Progenitor cell of endocrine pancreas (in vitro differentiated cells): ENCODE measurements at regions not wholly inside any gene's neighbourhood (a gene's known extent, or its start where the extent isn't known, plus 50 kb on each side); places are given as distances from the start of the nearest gene placed in this dataset.

Experiments used
- DNase-seq: peaks from one replicate; pipeline ENCODE4 v3.0.0; 2021; ENCODE audit warnings: low spot score; ENCODE audit not compliant: unreplicated experiment
- H3K27ac Mint-ChIP-seq: 2 replicates; pipeline ENCODE4 v1.8.0; 2021; ENCODE audit warnings: mild to moderate bottlenecking, moderate library complexity, mixed read lengths
- H3K27me3 Mint-ChIP-seq: 2 replicates; pipeline ENCODE4 v1.8.0; 2021; ENCODE audit warnings: mixed read lengths
- H3K36me3 Mint-ChIP-seq: 2 replicates; pipeline ENCODE4 v1.8.0; 2022; ENCODE audit warnings: mixed read lengths; ENCODE audit not compliant: insufficient read depth
- H3K4me1 Mint-ChIP-seq: 2 replicates; pipeline ENCODE4 v1.8.0; 2021; ENCODE audit warnings: low read depth, mixed read lengths
- H3K4me3 Mint-ChIP-seq: 2 replicates; pipeline ENCODE4 v1.8.0; 2021; ENCODE audit warnings: low read depth, mild to moderate bottlenecking, moderate library complexity, mixed read lengths
- H3K9me3 Mint-ChIP-seq: 2 replicates; pipeline ENCODE4 v1.8.0; 2021; ENCODE audit warnings: low read depth, mixed read lengths
- CTCF ChIP-seq: fragments of 200-600 bp; sonication (generic); IDR thresholded peaks from one replicate; pipeline ENCODE4 v1.5.0; 2021; ENCODE audit warnings: antibody characterized with exemption, mild to moderate bottlenecking; ENCODE audit not compliant: unreplicated experiment

GRCh38 chrX:30060718-30061117 lies 154.6 kb upstream of the MAGEB2 start:
- Mint-ChIP-seq H3K27ac (no peak overlapping the region), H3K9me3 (peaks cover 12% of the 10 kb centered on the region), H3K4me1 (peaks cover 2% of the 10 kb centered on the region), H3K4me3 (no peak overlapping the region), H3K36me3 (no peaks in the 10 kb centered on the region), H3K27me3 (no peaks in the 10 kb centered on the region)
- TF ChIP-seq CTCF = peak; percentile 78
- no peak for DNase-seq

DNA sequence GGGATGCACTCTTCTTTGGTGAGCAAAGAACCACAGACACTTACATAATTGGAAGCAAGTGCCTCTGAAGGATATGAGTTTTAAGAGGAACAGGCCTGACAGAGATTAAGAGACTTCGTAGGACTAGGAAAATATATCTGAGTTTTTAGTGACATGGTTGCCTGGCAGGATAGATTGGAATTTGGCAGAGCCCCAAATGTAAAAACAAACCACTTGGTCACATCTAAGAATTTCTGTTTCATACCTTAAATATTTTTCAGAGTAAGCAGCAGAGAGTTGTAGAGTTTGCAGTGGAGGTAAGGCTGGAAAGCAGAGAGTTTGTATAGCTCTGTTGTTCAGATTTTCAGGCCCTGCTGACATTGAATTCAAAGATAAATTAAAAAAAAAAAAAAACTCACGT lies 150.1 kb upstream of the MAGEB2 start:
- TF ChIP-seq CTCF = no peak
- Mint-ChIP-seq H3K27ac (no peak overlapping the region), H3K36me3 (peaks cover 5% of the 10 kb centered on the region), H3K27me3 (no peaks in the 10 kb centered on the region), H3K9me3 (peaks cover 25% of the 10 kb centered on the region), H3K4me3 (no peak overlapping the region), H3K4me1 (no peaks in the 10 kb centered on the region)
- no peak for DNase-seq

GRCh38 chrX:30067677-30068076 lies 147.7 kb upstream of the MAGEB2 start:
- no peak overlapping the region for H3K4me3 Mint-ChIP-seq
- no peak for DNase-seq
- H3K27me3 Mint-ChIP-seq = no peaks in the 10 kb centered on the region
- no peak overlapping the region for H3K27ac Mint-ChIP-seq
- no peaks in the 10 kb centered on the region for H3K4me1 Mint-ChIP-seq
- H3K36me3 Mint-ChIP-seq = peaks cover 5% of the 10 kb centered on the region
- peaks cover 25% of the 10 kb centered on the region for H3K9me3 Mint-ChIP-seq
- TF ChIP-seq CTCF = no peak

DNA sequence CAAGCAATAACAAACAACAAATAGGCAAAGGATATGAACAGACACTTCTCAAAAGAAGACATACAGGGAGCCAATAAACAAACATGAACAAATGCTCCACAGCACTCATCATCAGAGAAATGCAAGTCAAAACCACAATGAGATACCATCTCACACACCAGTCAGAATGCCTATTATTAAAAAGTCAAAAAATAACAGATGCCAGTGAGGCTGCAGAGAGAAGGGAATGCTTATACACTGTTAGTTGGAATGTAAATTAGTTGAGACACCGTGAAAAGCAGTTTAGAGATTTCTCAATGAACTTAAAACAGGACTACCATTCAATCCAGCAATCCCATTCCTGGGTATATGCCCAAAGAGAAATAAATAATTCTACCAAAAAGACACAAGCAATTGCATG lies 129.8 kb upstream of the MAGEB2 start:
- no peak for DNase-seq
- Mint-ChIP-seq H3K4me3 (no peak overlapping the region), H3K36me3 (peaks cover 2% of the 10 kb centered on the region), H3K27ac (no peak overlapping the region), H3K27me3 (no peaks in the 10 kb centered on the region), H3K9me3 (peaks cover 14% of the 10 kb centered on the region), H3K4me1 (no peaks in the 10 kb centered on the region)
- no peak for TF ChIP-seq CTCF

DNA sequence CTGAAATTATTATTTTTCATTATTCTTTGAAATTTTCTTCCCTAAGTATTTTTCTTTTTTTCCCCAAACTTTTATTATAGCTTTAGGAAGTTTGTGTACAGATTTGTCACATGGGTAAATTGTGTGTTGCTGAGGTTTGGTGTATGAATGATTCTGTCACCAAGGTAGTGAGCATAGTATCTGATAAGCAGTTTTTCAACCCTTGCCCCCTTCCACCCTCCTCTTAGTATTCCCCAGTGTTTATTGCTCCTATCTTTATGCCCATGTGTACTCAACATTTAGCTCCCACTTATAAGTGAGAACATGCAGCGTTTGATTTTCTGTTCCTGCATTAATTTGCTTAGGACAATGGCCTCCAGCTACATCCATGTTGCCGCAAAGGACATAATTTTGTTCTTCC lies 103.9 kb upstream of the MAGEB2 start:
- peaks cover 2% of the 10 kb centered on the region for H3K4me1 Mint-ChIP-seq
- DNase-seq = no peak
- no peak for TF ChIP-seq CTCF
- no peaks in the 10 kb centered on the region for H3K27me3 Mint-ChIP-seq
- H3K9me3 Mint-ChIP-seq = no peaks in the 10 kb centered on the region
- no peak overlapping the region for H3K4me3 Mint-ChIP-seq
- H3K36me3 Mint-ChIP-seq = no peaks in the 10 kb centered on the region
- H3K27ac Mint-ChIP-seq = no peak overlapping the region
